ENCODE measurements at regions not wholly inside any gene's neighbourhood (a gene's known extent, or its start where the extent isn't known, plus 50 kb on each side); places are given as distances from the start of the nearest gene placed in this dataset.

DNA sequence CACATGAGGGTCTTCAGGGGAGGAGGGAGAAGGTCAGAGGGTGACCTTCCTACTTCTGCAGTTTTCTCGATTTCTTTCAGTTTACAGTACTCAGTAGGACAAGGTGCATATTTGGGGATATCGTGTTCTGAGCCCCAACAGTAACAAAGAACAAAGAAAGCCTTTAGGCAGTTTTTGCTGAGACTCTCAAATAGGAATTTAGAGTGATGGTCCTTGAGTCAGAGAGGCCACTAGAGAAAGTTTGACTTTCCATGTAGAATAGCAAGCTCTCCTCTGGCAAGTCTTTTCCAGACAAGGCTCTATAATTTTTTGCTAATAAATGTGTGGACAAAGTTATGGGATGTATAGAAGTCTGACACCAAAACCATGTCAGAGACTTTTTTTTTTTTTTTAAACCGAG is 194.6 kb downstream of the TM9SF2 start:
- no peak for TF ChIP-seq POLR2A (IDR thresholded peaks at IDR 0.05; ENCODE audit: low read depth, low read length)
- no peak for TF ChIP-seq POLR2AphosphoS5 (IDR thresholded peaks at IDR 0.05; ENCODE audit: low read depth, low read length)
- TF ChIP-seq TAF1 (IDR thresholded peaks at IDR 0.05; ENCODE audit: borderline replicate concordance, low read depth, low read length) = no peak

All from GM12892 (cell line).